ENCODE measurements at regions not wholly inside any gene's neighbourhood (a gene's known extent, or its start where the extent isn't known, plus 50 kb on each side); places are given as distances from the start of the nearest gene placed in this dataset.
"Not testable (repeated sequence)": the region's sequence is repeated elsewhere in the genome, so short reads cannot be mapped to it uniquely, and the experiment has no call there.

DNA sequence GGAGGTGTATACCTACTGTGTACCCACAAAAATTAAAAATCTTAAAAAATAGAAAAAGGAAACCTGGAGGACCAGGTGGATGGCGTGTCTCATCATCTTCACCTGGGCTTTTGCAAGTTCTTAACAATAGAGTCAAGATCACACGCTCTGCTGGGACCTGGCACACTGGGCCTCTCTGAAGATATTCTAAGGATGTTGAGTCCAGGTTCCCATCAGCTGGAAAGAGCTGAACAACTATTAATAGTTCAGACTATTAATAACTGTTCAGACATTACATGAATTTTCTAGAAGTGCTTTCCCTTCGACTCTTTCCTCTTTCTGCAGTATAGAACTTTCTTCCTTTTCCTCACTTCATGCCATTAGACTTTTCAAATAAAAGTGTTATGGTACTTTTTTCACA is 320.2 kb upstream of the IL12A start:
- in situ Hi-C loops (cut with MboI; ENCODE audit: low pct_unique_long_range_greater_than_20kb in 2 of 9, low sequenced_read_pairs in 9 of 9, unreplicated experiment in 9 of 9), result no loop called here
- H3K27ac ChIP-seq, result no peak overlapping the region
- ATAC-seq (replicated peaks in 6 of 8), result no peak

DNA sequence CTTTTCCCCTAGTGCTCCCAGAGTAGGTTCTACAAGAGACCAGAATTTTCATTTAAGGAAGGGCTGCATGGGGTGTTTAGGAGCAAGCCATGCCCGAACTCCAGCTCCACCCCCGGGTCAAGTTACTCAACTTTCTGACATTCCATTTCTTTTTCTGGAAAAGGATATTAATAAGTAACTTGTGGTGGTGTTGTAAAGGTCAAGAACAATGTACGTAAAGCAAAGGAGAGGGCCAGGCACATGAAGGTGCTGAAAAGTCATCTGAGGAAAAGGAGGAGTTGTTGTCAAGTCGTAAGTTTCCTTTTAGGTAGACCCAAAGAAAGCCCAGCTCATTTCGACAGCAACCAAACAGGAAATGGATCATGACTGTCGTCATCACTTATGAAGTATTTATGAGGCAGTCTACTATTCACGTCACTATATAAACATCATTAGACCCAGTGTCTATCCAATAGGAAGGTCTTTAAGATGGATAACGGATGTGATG is 319.6 kb upstream of the IL12A start:
- in situ Hi-C loops (cut with MboI; ENCODE audit: low pct_unique_long_range_greater_than_20kb in 2 of 9, low sequenced_read_pairs in 9 of 9, unreplicated experiment in 9 of 9), result no loop called here
- peaks cover 2 to 9% of the 10 kb centered on the region in 2 donors for H3K4me1 ChIP-seq (replicated peaks in 1 of 2)
- no peak overlapping the region for H3K27ac ChIP-seq
- peak in 5 of 8 experiments; percentile 5 to 74 (median 29) for ATAC-seq (replicated peaks in 6 of 8)
- no peak overlapping the region for H3K4me3 ChIP-seq
- 40 to 73% (median 61%) methylated on average over 1 to 6 of the region's 8 CpGs; no CpG with 5 or more reads in 1 of the 10 experiments for WGBS, 10 experiments

More for the DNA sequence above, 320.2 kb upstream of the IL12A start:
- Histone ChIP-seq H3K4me1 (replicated peaks in 1 of 2) (peaks cover 2 to 9% of the 10 kb centered on the region in 2 donors), H3K4me3 (no peak overlapping the region)
- WGBS, 10 experiments, result 80 to 100% (median 90%) methylated on average over 1 to 3 of the region's 3 CpGs; no CpG with 5 or more reads in 3 of the 10 experiments

DNA sequence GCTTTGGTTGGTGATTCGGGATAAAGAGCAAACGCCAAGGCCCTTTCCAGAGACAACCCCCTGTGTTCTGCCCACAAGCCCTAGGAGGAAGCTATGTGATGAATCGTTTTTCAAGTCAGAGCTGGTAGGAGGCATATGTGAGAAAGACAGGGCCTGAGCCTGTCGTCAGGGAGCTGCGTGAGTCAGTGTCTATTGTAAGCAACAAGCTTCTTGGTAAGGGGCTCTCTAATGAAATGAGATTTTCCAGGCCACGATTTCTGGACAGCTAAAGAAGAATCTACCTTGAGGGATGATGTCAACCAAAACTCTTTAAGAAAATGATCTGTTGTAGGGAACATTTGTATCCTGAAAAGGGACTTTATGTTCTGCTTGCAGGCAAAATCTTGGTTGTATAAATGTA is 318.9 kb upstream of the IL12A start:
- ATAC-seq (replicated peaks in 6 of 8), result peak in 5 of 8 experiments; percentile 84 to 100 (median 91)
- Histone ChIP-seq H3K27ac (peak overlapping the region in 1 of 2 donors; percentile 27), H3K4me3 (no peak overlapping the region), H3K4me1 (replicated peaks in 1 of 2) (peaks cover 2 to 9% of the 10 kb centered on the region in 2 donors)
- in situ Hi-C loops (cut with MboI; ENCODE audit: low pct_unique_long_range_greater_than_20kb in 2 of 9, low sequenced_read_pairs in 9 of 9, unreplicated experiment in 9 of 9), result no loop called here
- 6 to 73% (median 37%) methylated on average over 1 to 6 of the region's 6 CpGs; no CpG with 5 or more reads in 1 of the 10 experiments for WGBS, 10 experiments

DNA sequence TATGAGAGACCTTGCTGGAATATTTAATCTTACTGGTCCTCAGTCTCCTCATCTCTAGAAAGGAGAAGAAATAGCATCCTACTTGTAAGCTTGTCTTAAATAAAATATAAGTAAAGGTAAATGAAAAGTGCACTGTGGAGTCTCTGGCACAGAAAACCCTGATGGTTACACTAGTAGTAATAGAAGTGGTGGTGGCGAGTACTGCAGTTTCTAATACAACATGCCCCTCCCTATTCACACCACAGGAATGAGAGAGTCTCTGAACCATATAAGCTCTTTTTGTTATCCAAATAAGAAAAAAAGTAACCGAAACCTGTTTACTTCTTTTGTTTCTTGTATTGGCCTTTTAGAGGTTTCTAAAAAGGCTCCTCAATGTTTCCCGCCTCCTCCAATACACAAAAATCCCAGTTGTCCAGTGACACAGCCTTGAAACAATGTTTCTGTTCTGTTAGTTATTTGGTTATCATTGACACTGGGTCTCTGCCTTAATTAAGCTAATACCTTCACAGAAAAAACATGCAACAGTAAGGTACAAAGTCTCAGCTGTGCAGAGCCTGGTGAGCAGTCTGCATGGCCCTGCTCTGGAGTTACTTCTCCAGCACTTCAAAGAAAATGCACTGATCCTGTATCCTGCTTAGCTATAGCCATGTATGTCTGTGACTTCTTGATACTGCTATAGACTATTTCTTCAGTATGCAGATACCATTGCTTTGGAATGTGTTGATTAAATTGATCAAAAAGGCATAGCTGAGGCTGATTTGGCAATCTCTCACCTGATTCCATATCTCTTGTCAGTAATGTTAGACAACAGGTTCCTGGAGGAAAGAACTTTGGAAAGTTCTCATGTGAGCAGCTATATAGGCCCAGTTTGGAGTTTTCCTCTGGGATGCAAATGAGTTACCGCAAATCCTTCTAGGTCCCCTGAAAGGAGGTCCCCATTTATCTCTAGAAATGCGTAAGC is 315.6 kb upstream of the IL12A start:
- H3K27ac ChIP-seq, result no peak overlapping the region
- in situ Hi-C loops (cut with MboI; ENCODE audit: low pct_unique_long_range_greater_than_20kb in 2 of 9, low sequenced_read_pairs in 9 of 9, unreplicated experiment in 9 of 9), result no loop called here
- ATAC-seq (replicated peaks in 6 of 8), result peak in 1 of 8 experiments; percentile 25
- WGBS, 10 experiments, result 42 to 100% (median 83%) methylated on average over 1 to 4 of the region's 5 CpGs; no CpG with 5 or more reads in 2 of the 10 experiments
- no peak overlapping the region for H3K4me3 ChIP-seq
- H3K4me1 ChIP-seq (replicated peaks in 1 of 2), result peaks cover 2 to 9% of the 10 kb centered on the region in 2 donors

DNA sequence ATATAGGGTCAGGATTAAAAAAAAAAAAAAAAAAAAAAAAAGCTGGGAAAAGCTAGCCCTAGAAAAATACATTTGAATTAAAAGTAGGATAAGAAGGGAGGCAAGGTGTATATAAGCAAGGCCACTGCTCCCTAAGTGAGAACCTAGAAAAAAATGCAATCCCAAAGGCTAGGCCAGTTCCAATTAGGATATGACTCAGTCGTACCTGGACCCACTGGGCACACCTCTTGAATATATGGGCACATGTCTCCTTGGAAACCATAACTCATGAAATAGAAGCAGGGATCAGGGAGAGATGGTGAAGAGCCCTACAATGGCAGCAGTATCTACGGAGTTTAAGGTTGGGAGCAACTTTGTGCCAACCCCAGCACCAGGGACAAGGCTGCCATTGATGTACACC is 314.1 kb upstream of the IL12A start:
- no peak overlapping the region for H3K4me3 ChIP-seq
- no peak for ATAC-seq (replicated peaks in 6 of 8)

DNA sequence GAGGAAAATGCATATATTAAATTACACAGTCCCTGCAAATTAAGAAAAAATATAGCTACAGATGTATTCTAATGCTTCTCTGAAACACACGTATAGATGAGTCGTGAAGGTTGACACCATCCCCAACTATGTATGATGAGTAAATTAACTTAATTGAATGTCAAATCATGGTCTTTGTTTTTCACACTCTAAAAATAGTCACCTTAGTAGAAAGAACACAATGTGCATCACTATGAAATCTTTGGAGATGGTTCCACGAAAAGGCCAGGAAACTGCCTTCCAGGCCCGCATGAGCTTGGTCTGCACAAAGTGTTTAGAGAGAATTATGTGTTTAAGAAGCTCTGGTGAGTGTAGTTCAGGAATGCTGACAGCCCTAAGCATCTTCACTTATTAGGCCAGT is 313.4 kb upstream of the IL12A start:
- no peak overlapping the region for H3K27ac ChIP-seq

More for the DNA sequence above, 314.1 kb upstream of the IL12A start:
- 20 to 100% (median 75%) methylated on average over 1 to 2 of the region's 2 CpGs; no CpG with 5 or more reads in 3 of the 10 experiments for WGBS, 10 experiments
- H3K27ac ChIP-seq, result no peak overlapping the region
- H3K4me1 ChIP-seq (replicated peaks in 1 of 2), result peaks cover 2 to 4% of the 10 kb centered on the region in 2 donors
- in situ Hi-C loops (cut with MboI; ENCODE audit: low pct_unique_long_range_greater_than_20kb in 2 of 9, low sequenced_read_pairs in 9 of 9, unreplicated experiment in 9 of 9), result no loop called here

DNA sequence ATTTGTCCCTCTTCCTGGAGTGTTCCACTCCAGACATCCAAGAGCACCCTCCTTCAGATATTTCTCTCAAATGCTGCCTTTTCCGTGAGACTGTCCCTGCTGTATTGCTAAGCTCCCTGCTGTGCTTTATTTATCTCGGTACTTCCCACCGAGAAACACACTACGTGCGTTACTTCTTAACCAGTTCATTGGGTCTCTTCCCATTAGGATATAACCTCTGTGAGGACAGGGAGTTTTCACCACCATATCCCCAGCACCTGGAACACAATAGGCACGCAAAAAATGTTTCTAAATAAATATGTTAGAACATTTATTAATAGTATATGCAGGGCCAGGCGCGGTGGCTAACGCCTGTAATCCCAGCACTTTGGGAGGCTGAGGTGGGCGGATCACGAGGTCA is 308.7 kb upstream of the IL12A start:
- Histone ChIP-seq H3K4me3 (no peak overlapping the region), H3K27ac (no peak overlapping the region), H3K4me1 (replicated peaks in 1 of 2) (no peaks in the 10 kb centered on the region)
- in situ Hi-C loops (cut with MboI; ENCODE audit: low pct_unique_long_range_greater_than_20kb in 2 of 9, low sequenced_read_pairs in 9 of 9, unreplicated experiment in 9 of 9), result no loop called here
- no peak for ATAC-seq (replicated peaks in 6 of 8)
- WGBS, 10 experiments, result 29 to 92% (median 70%) methylated on average over 1 to 9 of the region's 11 CpGs

More for the DNA sequence above, 313.4 kb upstream of the IL12A start:
- no peaks in the 10 kb centered on the region for H3K4me1 ChIP-seq (replicated peaks in 1 of 2)
- in situ Hi-C loops (cut with MboI; ENCODE audit: low pct_unique_long_range_greater_than_20kb in 2 of 9, low sequenced_read_pairs in 9 of 9, unreplicated experiment in 9 of 9), result no loop called here
- WGBS, 10 experiments, result 60 to 100% (median 90%) methylated on average over 1 to 4 of the region's 4 CpGs; no CpG with 5 or more reads in 1 of the 10 experiments
- ATAC-seq (replicated peaks in 6 of 8), result no peak
- no peak overlapping the region for H3K4me3 ChIP-seq

DNA sequence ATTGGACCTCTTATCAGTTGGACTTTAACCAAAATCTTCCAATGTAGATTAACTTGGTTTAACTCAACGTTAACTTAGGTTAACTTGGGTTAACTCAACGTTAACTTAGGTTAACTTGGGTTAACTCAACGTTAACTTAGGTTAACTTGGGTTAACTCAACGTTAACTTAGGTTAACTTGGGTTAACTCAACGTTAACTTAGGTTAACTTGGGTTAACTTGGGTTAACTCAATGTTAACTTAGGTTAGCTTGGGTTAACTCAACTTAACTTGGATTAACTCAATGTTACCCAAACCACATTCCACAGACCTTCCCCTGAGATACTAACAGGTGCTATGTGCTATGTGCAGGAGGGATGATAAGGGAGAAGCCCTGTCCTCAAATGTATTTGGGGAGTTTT is 306.9 kb upstream of the IL12A start:
- ATAC-seq (replicated peaks in 6 of 8); in situ Hi-C loops (cut with MboI; ENCODE audit: low pct_unique_long_range_greater_than_20kb in 2 of 9, low sequenced_read_pairs in 9 of 9, unreplicated experiment in 9 of 9); H3K27ac ChIP-seq; H3K4me3 ChIP-seq; H3K4me1 ChIP-seq (replicated peaks in 1 of 2): not testable (repeated sequence)
- WGBS, 10 experiments, result 0 to 80% (median 66%) methylated on average over 1 to 3 of the region's 5 CpGs; no CpG with 5 or more reads in 3 of the 10 experiments

DNA sequence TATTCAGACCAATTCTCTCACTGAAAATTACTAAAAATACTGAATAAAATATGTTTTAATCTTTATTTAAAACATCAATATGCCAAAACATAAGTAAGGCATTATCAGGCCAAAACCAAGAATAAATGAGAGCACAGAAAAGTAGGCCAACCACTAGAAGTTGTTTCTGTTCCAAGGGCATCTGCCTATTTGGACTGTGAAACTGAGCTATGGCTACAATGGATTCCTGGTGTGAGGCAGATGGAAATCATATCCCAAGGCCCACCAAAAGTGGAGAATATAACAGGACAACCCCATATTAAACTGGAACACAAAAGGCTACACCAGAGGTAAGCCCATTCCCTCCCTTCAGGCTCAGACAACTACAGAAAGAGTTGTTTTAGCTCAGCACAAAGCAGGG is 302.8 kb upstream of the IL12A start:
- H3K4me3 ChIP-seq, result no peak overlapping the region
- in situ Hi-C loops (cut with MboI; ENCODE audit: low pct_unique_long_range_greater_than_20kb in 2 of 9, low sequenced_read_pairs in 9 of 9, unreplicated experiment in 9 of 9), result no loop called here
- H3K4me1 ChIP-seq (replicated peaks in 1 of 2), result no peaks in the 10 kb centered on the region
- no peak for ATAC-seq (replicated peaks in 6 of 8)
- H3K27ac ChIP-seq, result no peak overlapping the region

DNA sequence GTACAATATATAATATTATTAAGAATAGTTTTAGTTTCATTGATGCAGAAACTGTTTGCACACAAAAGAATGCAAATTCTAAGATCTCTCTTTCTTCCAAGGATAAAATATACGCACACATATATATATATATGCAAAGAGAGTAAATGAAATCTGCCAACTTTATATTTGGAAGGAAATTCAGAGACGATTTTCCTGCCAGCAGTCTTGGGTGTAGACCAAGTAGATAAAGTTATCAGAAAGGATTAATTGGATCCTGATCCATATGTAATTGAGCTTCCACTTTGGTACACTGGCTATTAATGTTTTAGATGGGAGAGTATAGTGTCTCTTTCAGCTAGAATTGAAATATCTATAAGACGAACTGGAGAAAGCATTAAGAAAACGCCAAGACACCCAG is 295.4 kb upstream of the IL12A start:
- in situ Hi-C loops (cut with MboI; ENCODE audit: low pct_unique_long_range_greater_than_20kb in 2 of 9, low sequenced_read_pairs in 9 of 9, unreplicated experiment in 9 of 9), result no loop called here
- no peak overlapping the region for H3K4me3 ChIP-seq
- no peak overlapping the region for H3K27ac ChIP-seq
- ATAC-seq (replicated peaks in 6 of 8), result no peak
- no peaks in the 10 kb centered on the region for H3K4me1 ChIP-seq (replicated peaks in 1 of 2)
- 15 to 94% (median 82%) methylated on average over 2 to 4 of the region's 4 CpGs for WGBS, 10 experiments

DNA sequence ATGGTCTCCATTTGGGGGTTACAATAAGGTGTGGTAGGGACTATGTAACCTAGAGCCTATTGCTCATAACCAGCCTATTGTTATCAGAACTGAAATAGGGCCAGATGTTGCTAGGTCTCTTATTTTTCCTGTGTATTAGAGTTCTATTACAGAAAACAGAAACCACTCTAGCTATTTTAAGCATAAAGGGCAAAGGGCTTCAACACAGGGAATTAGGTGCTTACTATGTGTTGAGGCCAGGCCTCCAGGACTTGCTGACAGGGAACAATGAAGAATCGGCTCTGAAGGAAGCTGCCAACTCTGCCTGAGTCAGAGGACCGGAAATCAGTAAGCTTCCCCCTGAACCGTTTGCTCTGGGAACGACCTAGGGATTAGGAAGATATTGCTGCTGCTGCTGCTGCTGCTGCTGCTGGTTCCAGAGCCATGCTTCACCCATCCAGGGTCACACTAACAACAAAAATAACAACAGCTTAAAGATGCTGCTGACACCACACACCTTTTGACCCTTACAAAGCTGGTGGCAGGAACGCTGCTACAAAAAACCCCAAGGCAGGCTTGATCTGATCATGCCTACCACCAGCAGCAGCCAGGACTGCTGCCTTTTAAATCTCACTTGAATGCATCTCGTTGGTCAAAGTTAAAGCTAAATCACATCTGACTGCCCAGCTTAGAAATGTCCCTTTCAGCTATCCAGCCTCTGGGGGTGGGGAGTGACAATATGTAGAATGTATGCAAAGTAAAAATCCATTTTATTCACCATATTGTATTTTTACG is 276.9 kb upstream of the IL12A start:
- Histone ChIP-seq H3K27ac (peak overlapping the region in 1 of 2 donors; percentile 49), H3K4me3 (no peak overlapping the region), H3K4me1 (replicated peaks in 1 of 2) (peaks cover 0 to 7% of the 10 kb centered on the region in 2 donors)
- in situ Hi-C loops (cut with MboI; ENCODE audit: low pct_unique_long_range_greater_than_20kb in 2 of 9, low sequenced_read_pairs in 9 of 9, unreplicated experiment in 9 of 9), result no loop called here
- peak; percentile 32 to 95 (median 50) for ATAC-seq (replicated peaks in 6 of 8)
- 17 to 100% (median 60%) methylated on average over 1 to 6 of the region's 7 CpGs; no CpG with 5 or more reads in 1 of the 10 experiments for WGBS, 10 experiments

DNA sequence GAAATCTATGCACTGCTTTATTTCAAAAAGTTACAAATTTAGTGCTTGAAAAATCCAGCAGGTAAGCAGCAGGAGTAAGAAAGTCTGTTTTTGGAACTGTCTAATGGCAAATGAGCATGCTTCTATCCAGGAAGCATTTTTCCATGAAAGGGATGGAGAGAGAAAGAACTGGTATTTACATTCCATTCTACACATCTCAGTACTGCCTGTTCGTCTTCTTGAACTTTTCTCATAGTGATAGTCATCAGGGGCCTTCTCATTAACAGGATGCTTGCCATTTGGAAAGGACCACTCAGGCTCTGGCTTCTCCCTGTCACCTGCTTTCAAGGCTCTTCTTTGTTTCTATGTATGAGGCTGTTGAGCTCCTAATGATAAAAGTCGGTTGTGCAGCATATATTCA is 267.3 kb upstream of the IL12A start:
- no peak for ATAC-seq (replicated peaks in 6 of 8)
- in situ Hi-C loops (cut with MboI; ENCODE audit: low pct_unique_long_range_greater_than_20kb in 2 of 9, low sequenced_read_pairs in 9 of 9, unreplicated experiment in 9 of 9), result no loop called here
- WGBS, 10 experiments, result 58 to 93% (median 72%) methylated on average over 1 to 2 of the region's 2 CpGs; no CpG with 5 or more reads in 4 of the 10 experiments

DNA sequence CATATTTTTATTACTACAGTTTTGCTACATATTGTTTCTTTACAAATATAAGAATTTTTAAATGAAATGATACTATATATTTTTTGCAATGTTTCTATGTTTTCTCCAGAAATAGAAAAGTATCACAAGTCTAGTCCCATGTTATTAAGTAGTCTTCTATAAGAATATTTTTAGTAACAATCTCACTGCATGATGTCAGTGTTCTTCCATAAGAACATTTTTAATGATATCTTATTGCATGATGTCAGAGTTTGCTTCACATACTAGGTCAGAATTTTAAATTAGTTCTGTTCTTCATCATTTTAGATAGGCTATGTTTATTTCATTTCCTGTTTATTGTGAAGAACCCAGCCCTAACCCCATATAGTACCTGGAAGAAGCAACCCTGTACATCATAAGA is 265.3 kb upstream of the IL12A start:
- no peak overlapping the region for H3K4me3 ChIP-seq
- no peak overlapping the region for H3K27ac ChIP-seq
- in situ Hi-C loops (cut with MboI; ENCODE audit: low pct_unique_long_range_greater_than_20kb in 2 of 9, low sequenced_read_pairs in 9 of 9, unreplicated experiment in 9 of 9), result no loop called here
- no peaks in the 10 kb centered on the region for H3K4me1 ChIP-seq (replicated peaks in 1 of 2)
- peak in 1 of 8 experiments; percentile 57 for ATAC-seq (replicated peaks in 6 of 8)

More for the DNA sequence above, 267.3 kb upstream of the IL12A start:
- Histone ChIP-seq H3K4me3 (no peak overlapping the region), H3K27ac (no peak overlapping the region), H3K4me1 (replicated peaks in 1 of 2) (no peaks in the 10 kb centered on the region)
